Suprapubic skin (tissue), 4 donors: ENCODE measurements at regions not wholly inside any gene's neighbourhood (a gene's known extent, or its start where the extent isn't known, plus 50 kb on each side); places are given as distances from the start of the nearest gene placed in this dataset.

Experiments used
- CTCF ChIP-seq, 2 donors: fragments of 200-600 bp in 1 of 2; fragments of 450-650 bp in 1 of 2; sonication (generic) in 1 of 2; IDR thresholded peaks; one replicate each; pipeline ENCODE4 v1.5.1; 2016 to 2019; ENCODE audit warnings: antibody characterized with exemption in 2 of 2, mild to moderate bottlenecking in 1 of 2, moderate library complexity in 1 of 2
- EP300 ChIP-seq: sonication (generic); formaldehyde crosslinking; IDR thresholded peaks from one replicate; pipeline ENCODE4 v1.6.1; 2017; ENCODE audit warnings: antibody characterized with exemption
- POLR2A ChIP-seq, 2 donors: fragments of 450-650 bp; IDR thresholded peaks; one replicate each; pipeline ENCODE4 v1.6.1; 2017; ENCODE audit warnings: antibody characterized with exemption in 2 of 2, mild to moderate bottlenecking in 2 of 2, moderate library complexity in 2 of 2
- POLR2AphosphoS5 ChIP-seq, 3 donors: sonication (generic); formaldehyde crosslinking; IDR thresholded peaks; one replicate each; pipeline ENCODE4 v1.6.1; 2017; ENCODE audit warnings: antibody characterized with exemption in 3 of 3

DNA sequence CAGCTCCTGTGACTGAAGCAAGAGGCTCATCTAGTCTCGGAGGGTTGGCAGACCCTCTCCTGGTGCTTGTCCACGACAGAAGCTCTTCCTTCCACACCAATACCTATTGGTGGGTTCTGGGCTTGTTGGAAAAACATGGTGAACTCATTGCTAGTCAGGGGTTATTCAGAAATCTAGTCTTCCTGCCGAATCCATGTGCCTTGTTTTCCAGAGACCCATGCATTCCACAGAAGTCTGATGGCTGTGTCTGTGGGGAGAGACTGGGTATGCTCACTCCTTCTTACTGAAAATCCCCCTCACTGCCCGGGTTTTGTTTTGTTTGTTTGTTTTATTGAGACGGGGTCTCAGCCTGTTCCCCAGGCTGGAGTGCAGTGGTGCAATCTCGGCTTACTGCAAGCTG is 138.3 kb downstream of the DNAJB6 start:
- TF ChIP-seq POLR2AphosphoS5 (IDR thresholded peaks at IDR 0.05) (no peak), CTCF (IDR thresholded peaks at IDR 0.05) (no peak), EP300 (no peak), POLR2A (IDR thresholded peaks at IDR 0.05) (no peak)
